IMR-90 (cell line): ENCODE measurements at regions not wholly inside any gene's neighbourhood (a gene's known extent, or its start where the extent isn't known, plus 50 kb on each side); places are given as distances from the start of the nearest gene placed in this dataset.

Experiments
- ATAC-seq: fragments of 200-7000 bp; cut with Tn5 transposase; 2 replicates; pipeline ENCODE4 v1.9.1; 2020; ENCODE audit warnings: low read depth, mild to moderate bottlenecking, moderate library complexity
- BruUV-seq: library from RNA; stranded (reverse); fragments of 400-500 nt; replicated peaks from 2 replicates; lab custom pipeline; 2021; lab: Mats Ljungman, UMichigan
- CTCF ChIA-PET: fragments of 300-600 bp; formaldehyde crosslinking; extraction: SDS; loops from one replicate; lab custom pipeline; 2021; ENCODE audit warnings: antibody characterized with exemption; lab: Yijun Ruan, JAX
- POLR2A ChIA-PET: fragments of 300-600 bp; sonication (Branson Sonifier 250); formaldehyde crosslinking; loops from one replicate; lab custom pipeline; 2022; ENCODE audit warnings: antibody characterized with exemption; ENCODE audit not compliant: unreplicated experiment; lab: Charles Lee
- DNase-seq: peaks from one replicate; pipeline ENCODE4 v3.0.0; 2013
- H2AFZ ChIP-seq: replicated peaks from 2 replicates; pipeline ENCODE3; 2013; ENCODE audit warnings: low read length, mild to moderate bottlenecking; ENCODE audit not compliant: poor library complexity
- H2AK5ac ChIP-seq: 2 replicates; pipeline ENCODE4 v1.6.1; 2013; ENCODE audit warnings: low read depth, low read length, inconsistent platforms
- H2AK9ac ChIP-seq: replicated peaks from 2 replicates; pipeline ENCODE3; 2013; ENCODE audit warnings: mild to moderate bottlenecking, low read depth, low read length, moderate library complexity; ENCODE audit not compliant: poor library complexity
- H2BK120ac ChIP-seq: 2 replicates; pipeline ENCODE4 v1.6.1; 2013; ENCODE audit warnings: low read depth, low read length, inconsistent platforms
- H2BK15ac ChIP-seq: 3 replicates; pipeline ENCODE4 v1.6.1; 2013; ENCODE audit warnings: low read depth, low read length, inconsistent platforms
- H2BK20ac ChIP-seq: 2 replicates; pipeline ENCODE4 v1.6.1; 2013; ENCODE audit warnings: low read depth, mild to moderate bottlenecking, inconsistent platforms, low read length, moderate library complexity
- H2BK5ac ChIP-seq: 2 replicates; pipeline ENCODE4 v1.6.1; 2013; ENCODE audit warnings: mild to moderate bottlenecking, low read depth, low read length, inconsistent platforms; ENCODE audit not compliant: poor library complexity, severe bottlenecking
- H3K14ac ChIP-seq: replicated peaks from 2 replicates; pipeline ENCODE4 v1.6.1; 2013; ENCODE audit warnings: low read depth, low read length, inconsistent platforms
- H3K18ac ChIP-seq: 2 replicates; pipeline ENCODE4 v1.6.1; 2013; ENCODE audit warnings: low read depth, low read length, control low read depth
- H3K23ac ChIP-seq: 2 replicates; pipeline ENCODE4 v1.6.1; 2013; ENCODE audit warnings: low read depth, low read length, inconsistent platforms
- H3K27ac ChIP-seq: 2 replicates; pipeline ENCODE4 v1.5.1; 2013; ENCODE audit warnings: mild to moderate bottlenecking, control low read depth, low read length; ENCODE audit not compliant: insufficient read depth
- H3K27me3 ChIP-seq: 2 replicates; pipeline ENCODE4 v1.6.1; 2013; ENCODE audit warnings: low read length; ENCODE audit not compliant: control insufficient read depth, insufficient read depth
- H3K36me3 ChIP-seq: 2 replicates; pipeline ENCODE4 v1.6.1; 2013; ENCODE audit warnings: low read length, mixed read lengths; ENCODE audit not compliant: control insufficient read depth, insufficient read depth
- H3K4ac ChIP-seq: 2 replicates; pipeline ENCODE4 v1.6.1; 2013; ENCODE audit warnings: low read depth, low read length, inconsistent platforms
- H3K4me1 ChIP-seq: 2 replicates; pipeline ENCODE4 v1.6.1; 2013; ENCODE audit warnings: low read length, mixed read lengths; ENCODE audit not compliant: control insufficient read depth, insufficient read depth
- H3K4me2 ChIP-seq: 2 replicates; pipeline ENCODE4 v1.6.1; 2013; ENCODE audit warnings: low read depth, mild to moderate bottlenecking, control low read depth, low read length, moderate library complexity
- H3K4me3 ChIP-seq: 2 replicates; pipeline ENCODE4 v1.5.1; 2013; ENCODE audit warnings: low read depth, mild to moderate bottlenecking, control low read depth, low read length, moderate library complexity; ENCODE audit not compliant: insufficient read depth
- H3K56ac ChIP-seq: 2 replicates; pipeline ENCODE4 v1.6.1; 2013; ENCODE audit warnings: low read length, inconsistent platforms; ENCODE audit not compliant: insufficient read depth; ENCODE audit errors: extremely low read depth
- H3K79me1 ChIP-seq, 2 experiments: 2 replicates each; pipeline ENCODE4 v1.6.1; 2013; ENCODE audit warnings: low read length in 2 of 2, inconsistent platforms in 1 of 2, low read depth in 1 of 2
- H3K9ac ChIP-seq: 2 replicates; pipeline ENCODE4 v1.6.1; 2013; ENCODE audit warnings: low read depth, low read length, control low read depth
- H3K9me1 ChIP-seq: 2 replicates; pipeline ENCODE4 v1.6.1; 2013; ENCODE audit warnings: low read length, inconsistent platforms; ENCODE audit not compliant: insufficient read depth
- H3K9me3 ChIP-seq: 2 replicates; pipeline ENCODE4 v1.6.1; 2013; ENCODE audit warnings: low read length; ENCODE audit not compliant: control insufficient read depth, insufficient read depth
- H4K20me1 ChIP-seq: 2 replicates; pipeline ENCODE4 v1.6.1; 2013; ENCODE audit warnings: low read length, inconsistent platforms; ENCODE audit not compliant: insufficient read depth
- H4K5ac ChIP-seq: 2 replicates; pipeline ENCODE4 v1.6.1; 2013; ENCODE audit warnings: mild to moderate bottlenecking, low read depth, low read length, control low read depth
- H4K8ac ChIP-seq, 2 experiments: 2 replicates each; pipeline ENCODE4 v1.6.1; 2013; ENCODE audit warnings: low read depth in 2 of 2, low read length in 2 of 2, control low read depth in 1 of 2, inconsistent platforms in 1 of 2
- H4K91ac ChIP-seq: 2 replicates; pipeline ENCODE4 v1.6.1; 2013; ENCODE audit warnings: low read depth, low read length, inconsistent platforms; ENCODE audit not compliant: insufficient read depth
- CEBPB ChIP-seq: IDR thresholded peaks from 2 replicates; pipeline ENCODE4 v1.6.1; 2012; ENCODE audit warnings: low read depth, low read length, improper control_type of control experiment
- CHD1 ChIP-seq: IDR thresholded peaks from 2 replicates; pipeline ENCODE4 v1.6.1; 2012; ENCODE audit warnings: low read depth, low read length, improper control_type of control experiment
- CTCF ChIP-seq: conservative IDR thresholded peaks from 2 replicates; pipeline ENCODE4 v1.5.1; 2012; ENCODE audit warnings: mild to moderate bottlenecking, low read depth, low read length, improper control_type of control experiment
- FOS ChIP-seq: fragments of 150-350 bp; IDR thresholded peaks from 2 replicates; pipeline ENCODE4 v1.6.1; 2016; ENCODE audit warnings: low read depth, low read length
- MAFK ChIP-seq: IDR thresholded peaks from 2 replicates; pipeline ENCODE4 v1.6.1; 2012; ENCODE audit warnings: low read depth, low read length, improper control_type of control experiment
- MAZ ChIP-seq: IDR thresholded peaks from 2 replicates; pipeline ENCODE4 v1.6.1; 2012; ENCODE audit warnings: low read depth, mild to moderate bottlenecking, low read length, improper control_type of control experiment, moderate library complexity, borderline replicate concordance
- MXI1 ChIP-seq: IDR thresholded peaks from 2 replicates; pipeline ENCODE4 v1.6.1; 2012; ENCODE audit warnings: low read depth, mild to moderate bottlenecking, low read length, moderate library complexity, borderline replicate concordance
- NFE2L2 ChIP-seq: fragments of 150-350 bp; IDR thresholded peaks from 2 replicates; pipeline ENCODE4 v1.6.1; 2016; ENCODE audit warnings: low read depth, mild to moderate bottlenecking, low read length
- POLR2A ChIP-seq: IDR thresholded peaks from 2 replicates; pipeline ENCODE4 v1.6.1; 2012; ENCODE audit warnings: mild to moderate bottlenecking, low read depth, low read length
- RAD21 ChIP-seq: IDR thresholded peaks from 2 replicates; pipeline ENCODE4 v1.6.1; 2012; ENCODE audit warnings: low read length, improper control_type of control experiment
- RCOR1 ChIP-seq: IDR thresholded peaks from 2 replicates; pipeline ENCODE4 v1.6.1; 2012; ENCODE audit warnings: mild to moderate bottlenecking, low read length, improper control_type of control experiment; ENCODE audit not compliant: insufficient replicate concordance
- RFX5 ChIP-seq: IDR thresholded peaks from 2 replicates; pipeline ENCODE4 v1.8.0; 2012; ENCODE audit warnings: low read depth, mild to moderate bottlenecking, low read length, moderate library complexity
- SMC3 ChIP-seq: fragments of 150-350 bp; IDR thresholded peaks from 2 replicates; pipeline ENCODE4 v1.6.1; 2016; ENCODE audit warnings: low read depth, mild to moderate bottlenecking, antibody characterized with exemption, low read length, moderate library complexity
- USF2 ChIP-seq: fragments of 150-350 bp; IDR thresholded peaks from 2 replicates; pipeline ENCODE4 v1.6.1; 2017; ENCODE audit warnings: mild to moderate bottlenecking, antibody characterized with exemption, low read length, low read depth
- WGBS, 2 experiments: methylation state at CpG; one replicate each; pipeline versions ENCODE4 v1.1.5 to v1.1.7; 2013; ENCODE audit warnings: missing lambda C conversion rate in 2 of 2; ENCODE audit not compliant: insufficient read length in 1 of 2; ENCODE audit errors: extremely low coverage in 2 of 2; 5-methylcytosine and 5-hydroxymethylcytosine counted together
- dilution Hi-C: fragments of 300-500 bp; cut with HindIII; formaldehyde crosslinking; loops from one replicate; pipeline ENCODE4 v1.14.3; 2018; ENCODE audit warnings: low sequenced_read_pairs; ENCODE audit not compliant: unreplicated experiment
- in situ Hi-C: fragments of 300-500 bp; cut with MboI; formaldehyde crosslinking; loops from 3 replicates; pipeline ENCODE4 v1.14.3; 2019; ENCODE audit warnings: low sequenced_read_pairs, inconsistent platforms, mixed read lengths
- intact Hi-C: fragments of 100-400 bp; cut with micrococcal nuclease; formaldehyde crosslinking; loops from 2 replicates; pipeline ENCODE4 v1.10.0; 2022
- TF ChIP-seq, protein P1 (sequence below): fragments of 150-350 bp; IDR thresholded peaks from 2 replicates; pipeline ENCODE4 v1.6.1; 2016; ENCODE audit warnings: low read depth, mild to moderate bottlenecking, low read length, moderate library complexity, borderline replicate concordance

- no peak for DNase-seq
- in situ Hi-C loops = no loop called here
- Histone ChIP-seq H2AK9ac (no peak overlapping the region), H3K56ac (no peak overlapping the region), H3K4ac (no peak overlapping the region), H3K9me1 (no peaks in the 10 kb centered on the region), H3K18ac (no peak overlapping the region), H4K8ac (no peak overlapping the region), H2AFZ (no peak overlapping the region), H3K9me3 (no peaks in the 10 kb centered on the region), H4K20me1 (no peaks in the 10 kb centered on the region), H3K9ac (no peak overlapping the region), H2BK15ac (no peak overlapping the region), H3K27ac (no peak overlapping the region), H4K91ac (no peak overlapping the region), H2BK5ac (no peak overlapping the region), H2AK5ac (peak overlapping the region; percentile 3; the same call in 1 of the 2 replicates), H3K79me1 (no peaks in the 10 kb centered on the region), H3K4me3 (no peak overlapping the region), H4K5ac (no peak overlapping the region), H3K4me1 (peaks cover 12% of the 10 kb centered on the region; the same call in 1 of the 2 replicates), H2BK20ac (no peak overlapping the region), H3K27me3 (no peaks in the 10 kb centered on the region), H3K14ac (no peak overlapping the region), H2BK120ac (no peak overlapping the region), H3K36me3 (no peaks in the 10 kb centered on the region), H3K23ac (no peak overlapping the region), H3K4me2 (no peak overlapping the region)
- BruUV-seq = no TSS peak
- intact Hi-C loops = no loop called here
- dilution Hi-C loops = no loop called here
- 100% methylated on average over 3 of the region's 29 CpGs; no CpG with 5 or more reads in 1 of the 2 experiments for whole genome bisulfite sequencing, 2 experiments
- ChIA-PET POLR2A (no interaction called here), CTCF (no interaction called here)
- ATAC-seq = no peak
- TF ChIP-seq USF2 (no peak), MAZ (no peak), NFE2L2 (no peak), FOS (no peak), CHD1 (no peak), CTCF (no peak), POLR2A (no peak), MXI1 (no peak), RAD21 (no peak), RCOR1 (no peak), CEBPB (no peak), SMC3 (no peak), RFX5 (no peak), MAFK (no peak)
- TF ChIP-seq, protein P1, sequence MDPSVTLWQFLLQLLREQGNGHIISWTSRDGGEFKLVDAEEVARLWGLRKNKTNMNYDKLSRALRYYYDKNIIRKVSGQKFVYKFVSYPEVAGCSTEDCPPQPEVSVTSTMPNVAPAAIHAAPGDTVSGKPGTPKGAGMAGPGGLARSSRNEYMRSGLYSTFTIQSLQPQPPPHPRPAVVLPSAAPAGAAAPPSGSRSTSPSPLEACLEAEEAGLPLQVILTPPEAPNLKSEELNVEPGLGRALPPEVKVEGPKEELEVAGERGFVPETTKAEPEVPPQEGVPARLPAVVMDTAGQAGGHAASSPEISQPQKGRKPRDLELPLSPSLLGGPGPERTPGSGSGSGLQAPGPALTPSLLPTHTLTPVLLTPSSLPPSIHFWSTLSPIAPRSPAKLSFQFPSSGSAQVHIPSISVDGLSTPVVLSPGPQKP = no peak
Observed at GRCh38 chr2:238599549-238600505, 173.1 kb downstream of the ASB1 start.
